ENCODE measurements at regions not wholly inside any gene's neighbourhood (a gene's known extent, or its start where the extent isn't known, plus 50 kb on each side); places are given as distances from the start of the nearest gene placed in this dataset.

- no peak for TF ChIP-seq EZH2 (IDR thresholded peaks at IDR 0.05; ENCODE audit: borderline replicate concordance, low read length)
- no peak for TF ChIP-seq CTCF (conservative IDR thresholded peaks at IDR 0.05 in 1 of 2, IDR thresholded peaks at IDR 0.05 in 1 of 2; ENCODE audit: extremely low read depth in 1 of 2, insufficient read depth in 1 of 2, low read depth in 1 of 2, low read length in 2 of 2)
Measured at GRCh38 chr5:96294884-96295202, 138.2 kb downstream of the PCSK1 start.

Measured in mammary epithelial cell (primary cell).